Ammon's horn (tissue), 1 donor: ENCODE measurements at regions not wholly inside any gene's neighbourhood (a gene's known extent, or its start where the extent isn't known, plus 50 kb on each side); places are given as distances from the start of the nearest gene placed in this dataset.

Experiments
- DNase-seq: peaks from one replicate; pipeline ENCODE4 v3.0.0-alpha.2; 2016; ENCODE audit warnings: low spot score

DNA sequence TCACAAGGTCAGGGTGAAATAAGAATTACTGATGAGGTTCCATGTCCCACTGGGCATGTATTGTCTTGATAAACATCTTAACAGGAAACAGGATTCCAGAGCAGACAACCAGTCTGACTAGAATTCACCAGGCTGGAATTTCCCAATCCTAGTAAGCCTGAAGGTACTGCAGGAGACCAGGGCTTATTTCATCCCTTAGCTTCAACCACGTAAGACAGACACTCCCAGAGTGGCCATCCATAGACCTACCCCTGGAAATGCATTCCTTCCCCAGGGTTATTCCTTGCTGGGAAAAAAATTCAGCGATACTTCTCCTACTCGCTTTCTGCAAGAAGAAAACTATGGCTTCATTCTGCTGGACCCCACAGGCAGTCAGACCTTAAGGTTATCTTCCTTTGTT, 785.4 kb downstream of the NR2F1-AS1 start:
- DNase-seq, result no peak

DNA sequence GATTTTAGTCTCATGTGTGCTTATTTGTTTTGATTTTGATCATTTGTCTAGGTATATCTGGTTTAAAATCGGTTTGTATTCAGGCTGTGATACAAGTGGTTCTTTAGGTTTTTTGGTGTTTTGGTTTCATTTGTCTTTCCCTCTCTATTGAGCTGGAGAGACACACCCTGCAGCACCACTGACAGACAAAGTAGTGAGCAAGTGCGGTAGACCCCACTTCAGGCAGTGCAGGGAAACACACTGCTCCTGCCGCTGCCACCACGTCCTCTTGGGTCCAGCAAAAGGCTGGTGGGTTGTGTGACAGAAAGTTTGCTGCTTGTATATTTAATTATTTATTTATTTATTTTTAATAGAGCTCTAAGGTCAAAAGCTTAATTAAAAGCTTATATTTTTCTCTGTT, 801.0 kb downstream of the NR2F1-AS1 start:
- no peak for DNase-seq

- no peak for DNase-seq
Observed at GRCh38 chr5:92779536-92779935, 801.5 kb downstream of the NR2F1-AS1 start.

DNA sequence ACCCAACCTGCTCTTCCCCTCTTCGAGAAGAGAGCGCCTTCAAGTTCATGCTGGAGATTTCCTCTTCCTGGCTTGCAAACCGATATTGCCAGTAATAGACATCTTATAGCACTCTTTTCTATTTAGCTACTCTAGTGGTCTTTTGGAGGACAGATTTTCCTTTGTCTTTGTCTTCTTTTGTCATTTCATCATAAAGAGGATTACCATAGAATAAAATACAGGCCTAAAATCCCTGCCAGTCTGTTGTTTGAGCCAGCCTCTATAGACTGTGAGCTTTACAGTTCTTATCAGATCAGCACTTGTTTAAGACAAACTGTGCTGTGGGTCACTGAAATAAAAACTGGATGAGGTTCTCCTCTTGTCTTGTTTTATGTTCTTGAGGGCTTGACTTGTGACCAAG, 802.8 kb downstream of the NR2F1-AS1 start:
- no peak for DNase-seq

GRCh38 chr5:92777421-92777820, 803.6 kb downstream of the NR2F1-AS1 start:
- DNase-seq, result no peak

- no peak for DNase-seq
Observed at GRCh38 chr5:92775711-92776615, 805.1 kb downstream of the NR2F1-AS1 start.

- no peak for DNase-seq
Observed at GRCh38 chr5:92769978-92770377, 811.0 kb downstream of the NR2F1-AS1 start.

- no peak for DNase-seq
Observed at GRCh38 chr5:92761585-92761984, 819.4 kb downstream of the NR2F1-AS1 start.

- DNase-seq, result no peak
Observed at GRCh38 chr5:92760550-92760949, 820.5 kb downstream of the NR2F1-AS1 start.

- no peak for DNase-seq
Observed at GRCh38 chr5:92758552-92758951, 822.5 kb downstream of the NR2F1-AS1 start.

- no peak for DNase-seq
Observed at GRCh38 chr5:92749943-92750342, 831.1 kb downstream of the NR2F1-AS1 start.

GRCh38 chr5:92748072-92748676, 832.8 kb downstream of the NR2F1-AS1 start:
- DNase-seq, result no peak

DNA sequence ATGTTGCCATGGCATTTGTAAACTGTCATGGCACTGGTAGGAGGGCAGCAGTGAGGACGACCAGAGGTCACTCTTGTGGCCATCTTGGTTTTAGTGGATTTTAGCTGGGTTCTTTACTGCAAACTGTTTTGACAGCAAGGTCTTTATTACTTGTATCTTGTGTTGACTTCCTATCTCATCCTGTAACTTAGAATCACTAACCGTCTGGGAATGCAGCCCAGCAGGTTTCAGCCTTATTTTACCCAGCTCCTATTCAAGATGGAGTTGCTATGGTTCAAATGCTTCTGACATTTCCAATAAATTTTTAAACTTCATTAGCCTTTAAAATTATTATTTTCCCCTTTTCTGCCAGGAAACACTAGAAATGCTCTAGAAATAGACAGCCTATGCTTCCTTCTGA, 839.1 kb downstream of the NR2F1-AS1 start:
- no peak for DNase-seq

DNA sequence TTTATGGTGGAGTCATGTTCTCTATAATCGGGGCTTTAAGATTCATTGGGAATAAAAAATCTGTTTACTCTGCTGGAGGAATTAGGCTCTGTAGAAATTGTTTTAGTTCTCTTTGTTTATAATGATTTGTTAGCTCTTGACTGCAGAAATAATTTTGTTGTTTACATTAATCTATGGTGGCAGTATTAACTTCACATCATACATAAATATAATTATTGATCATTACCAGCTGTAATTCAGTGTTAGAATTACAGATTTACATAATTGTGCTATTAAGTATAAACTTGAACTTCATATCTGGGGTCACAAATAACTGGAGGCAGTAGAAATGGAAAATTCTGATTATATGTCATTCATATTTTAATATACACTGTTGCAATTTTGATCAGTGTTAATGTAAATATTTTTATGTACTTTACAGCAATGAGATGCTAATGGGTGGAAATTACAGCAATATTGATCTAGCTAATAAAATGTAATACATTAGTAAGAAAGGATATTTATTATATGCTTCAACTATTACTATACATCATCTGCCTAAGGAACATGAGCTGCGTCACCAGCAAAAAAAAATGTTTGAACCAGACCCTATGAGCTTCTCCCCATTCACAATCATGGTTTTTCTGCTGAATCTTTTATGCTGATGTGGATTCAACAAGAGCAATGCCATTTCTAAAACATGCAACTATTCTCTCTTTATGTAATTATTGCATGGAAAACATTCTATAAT, 846.6 kb downstream of the NR2F1-AS1 start:
- no peak for DNase-seq

DNA sequence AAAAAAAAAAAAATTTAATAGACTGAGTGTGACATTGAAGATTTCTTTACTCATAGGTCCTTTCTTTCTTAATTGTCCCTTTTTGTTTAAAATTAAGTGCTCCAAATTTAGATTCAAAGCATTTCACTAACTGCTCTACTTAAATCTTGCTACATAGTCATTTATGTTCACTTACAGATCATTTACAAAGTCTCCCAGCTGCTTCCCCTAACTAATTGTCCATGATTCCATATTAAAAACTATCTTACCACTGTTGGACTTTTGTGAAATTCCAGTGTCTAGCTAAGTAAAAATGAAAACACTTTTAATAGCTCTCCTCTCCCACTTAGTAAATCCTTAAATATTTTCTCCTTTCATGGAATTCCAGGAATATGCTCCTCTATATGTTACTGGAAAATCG, 850.5 kb downstream of the NR2F1-AS1 start:
- DNase-seq, result no peak

DNA sequence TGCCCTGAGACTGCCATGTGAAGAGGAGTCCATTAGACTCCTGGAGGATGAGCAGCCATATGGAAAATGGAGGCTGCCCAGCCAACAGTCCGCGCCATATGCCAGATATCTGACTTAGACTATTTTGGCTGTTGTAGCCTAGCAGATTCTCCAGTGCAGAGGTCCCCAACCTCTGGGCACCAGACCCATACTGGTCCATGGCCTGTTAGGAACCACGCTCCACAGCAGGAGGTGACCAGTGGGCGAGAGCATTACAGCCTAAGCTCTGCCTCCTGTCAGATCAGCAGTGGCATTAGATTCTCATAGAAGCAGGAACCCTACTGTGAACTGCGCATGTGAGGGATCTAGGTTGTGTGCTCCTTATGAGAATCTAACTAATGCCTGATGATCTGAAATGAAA, 851.9 kb downstream of the NR2F1-AS1 start:
- no peak for DNase-seq

GRCh38 chr5:92715946-92716520, 865.0 kb downstream of the NR2F1-AS1 start:
- no peak for DNase-seq

DNA sequence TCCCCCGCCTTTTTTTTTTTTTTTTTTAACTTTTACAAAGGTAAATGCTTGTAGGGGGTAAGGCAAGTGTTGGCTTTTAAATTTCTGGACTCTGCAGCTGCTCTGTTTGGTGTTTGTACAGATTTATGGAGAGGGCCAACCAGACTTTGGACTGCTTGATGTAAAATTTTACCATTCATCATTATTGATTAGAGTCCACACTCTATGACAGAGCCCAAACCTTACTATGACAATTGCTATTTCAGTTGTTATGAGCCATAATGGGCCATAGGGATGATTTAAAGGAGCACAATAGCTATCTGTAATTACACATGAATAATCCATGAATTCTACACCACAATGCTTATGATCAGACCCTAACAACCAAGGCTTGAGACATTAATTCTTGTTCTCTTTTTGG, 867.2 kb downstream of the NR2F1-AS1 start:
- DNase-seq, result no peak

- no peak for DNase-seq
Observed at GRCh38 chr5:92713335-92713743, 867.7 kb downstream of the NR2F1-AS1 start.

GRCh38 chr5:92711956-92712355, 869.1 kb downstream of the NR2F1-AS1 start:
- DNase-seq, result no peak

DNA sequence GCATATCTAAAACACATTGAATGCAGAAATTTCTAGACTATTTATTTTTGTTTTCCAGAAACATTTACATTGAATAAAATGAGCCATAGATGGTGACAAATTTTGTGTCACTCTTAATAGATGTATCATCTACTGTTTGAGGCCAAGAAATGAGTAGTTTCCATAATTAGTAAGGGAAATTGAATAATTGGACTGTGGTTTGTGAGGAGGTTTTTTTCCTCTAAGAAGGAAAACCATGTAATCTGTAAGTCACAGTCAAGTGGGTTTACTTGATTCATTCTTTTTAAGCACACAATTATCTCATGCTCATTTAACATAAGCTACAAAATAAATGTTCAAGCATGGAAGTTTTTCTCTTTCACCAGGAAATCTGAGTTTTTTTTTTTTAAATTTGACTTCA, 876.4 kb downstream of the NR2F1-AS1 start:
- DNase-seq, result no peak

- DNase-seq, result no peak
Observed at GRCh38 chr5:92703976-92704375, 877.0 kb downstream of the NR2F1-AS1 start.
